Liver (tissue), 3 donors: ENCODE measurements at regions not wholly inside any gene's neighbourhood (a gene's known extent, or its start where the extent isn't known, plus 50 kb on each side); places are given as distances from the start of the nearest gene placed in this dataset.

Experiments used
- ATF3 ChIP-seq: IDR thresholded peaks from 2 replicates; pipeline ENCODE4 v1.6.1; 2016; ENCODE audit warnings: antibody characterized with exemption
- FOXA1 ChIP-seq: IDR thresholded peaks from 2 replicates; pipeline ENCODE4 v1.6.1; 2016; ENCODE audit warnings: antibody characterized with exemption
- HNF4G ChIP-seq: IDR thresholded peaks from 2 replicates; pipeline ENCODE4 v1.6.1; 2016; ENCODE audit warnings: antibody characterized with exemption
- MAX ChIP-seq: IDR thresholded peaks from 2 replicates; pipeline ENCODE4 v1.6.1; 2016; ENCODE audit warnings: antibody characterized with exemption
- REST ChIP-seq: IDR thresholded peaks from 2 replicates; pipeline ENCODE4 v1.6.1; 2016; ENCODE audit warnings: antibody characterized with exemption, mild to moderate bottlenecking
- RXRA ChIP-seq, 2 donors: IDR thresholded peaks; 2 replicates each; pipeline ENCODE4 v1.6.1; 2017 to 2018; ENCODE audit warnings: antibody characterized with exemption in 2 of 2, mild to moderate bottlenecking in 1 of 2
- SP1 ChIP-seq: IDR thresholded peaks from 2 replicates; pipeline ENCODE4 v1.6.1; 2018; ENCODE audit warnings: antibody characterized with exemption, mild to moderate bottlenecking
- TAF1 ChIP-seq: conservative IDR thresholded peaks from 2 replicates; pipeline ENCODE4 v1.6.1; 2016; ENCODE audit warnings: antibody characterized with exemption, mild to moderate bottlenecking
- YY1 ChIP-seq: IDR thresholded peaks from 2 replicates; pipeline ENCODE4 v1.6.1; 2016; ENCODE audit warnings: antibody characterized with exemption, mild to moderate bottlenecking
- TF ChIP-seq, protein P1 (sequence below): fragments of 150-350 bp; IDR thresholded peaks from 2 replicates; pipeline ENCODE4 v1.5.1; 2017; ENCODE audit warnings: improper control_type of control experiment, low read depth, low read length; ENCODE audit not compliant: missing input control
- donor health status: healthy.
- donor health status: healthy.

GRCh38 chr18:70469916-70470315, 181.1 kb downstream of the SOCS6 start:
- TF ChIP-seq, protein P1, sequence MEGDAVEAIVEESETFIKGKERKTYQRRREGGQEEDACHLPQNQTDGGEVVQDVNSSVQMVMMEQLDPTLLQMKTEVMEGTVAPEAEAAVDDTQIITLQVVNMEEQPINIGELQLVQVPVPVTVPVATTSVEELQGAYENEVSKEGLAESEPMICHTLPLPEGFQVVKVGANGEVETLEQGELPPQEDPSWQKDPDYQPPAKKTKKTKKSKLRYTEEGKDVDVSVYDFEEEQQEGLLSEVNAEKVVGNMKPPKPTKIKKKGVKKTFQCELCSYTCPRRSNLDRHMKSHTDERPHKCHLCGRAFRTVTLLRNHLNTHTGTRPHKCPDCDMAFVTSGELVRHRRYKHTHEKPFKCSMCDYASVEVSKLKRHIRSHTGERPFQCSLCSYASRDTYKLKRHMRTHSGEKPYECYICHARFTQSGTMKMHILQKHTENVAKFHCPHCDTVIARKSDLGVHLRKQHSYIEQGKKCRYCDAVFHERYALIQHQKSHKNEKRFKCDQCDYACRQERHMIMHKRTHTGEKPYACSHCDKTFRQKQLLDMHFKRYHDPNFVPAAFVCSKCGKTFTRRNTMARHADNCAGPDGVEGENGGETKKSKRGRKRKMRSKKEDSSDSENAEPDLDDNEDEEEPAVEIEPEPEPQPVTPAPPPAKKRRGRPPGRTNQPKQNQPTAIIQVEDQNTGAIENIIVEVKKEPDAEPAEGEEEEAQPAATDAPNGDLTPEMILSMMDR = no peak
- TF ChIP-seq ATF3 (no peak), REST (no peak), MAX (no peak), HNF4G (no peak), TAF1 (no peak), RXRA (IDR thresholded peaks at IDR 0.05) (no peak), SP1 (no peak), YY1 (no peak), FOXA1 (no peak)
